ENCODE measurements at regions not wholly inside any gene's neighbourhood (a gene's known extent, or its start where the extent isn't known, plus 50 kb on each side); places are given as distances from the start of the nearest gene placed in this dataset.

DNA sequence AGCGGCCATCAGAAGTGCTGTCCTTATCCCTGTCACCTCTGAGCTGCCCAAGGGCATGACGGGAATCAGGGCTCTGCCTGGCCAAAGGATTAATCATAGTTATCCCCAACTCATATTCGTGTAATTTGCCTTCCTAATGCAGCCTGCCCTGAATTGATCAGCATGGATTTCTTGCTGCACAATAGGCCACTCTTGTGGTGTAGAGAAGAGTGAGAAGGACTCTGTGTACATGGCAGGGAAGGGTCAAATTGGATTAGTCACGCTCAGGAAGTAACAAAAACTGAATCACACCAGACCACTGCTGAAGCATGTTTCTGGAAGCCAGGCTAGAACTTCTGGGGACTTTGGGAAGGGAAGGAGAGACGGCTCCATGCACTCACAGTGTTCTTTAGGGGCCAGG lies 227.0 kb downstream of the BUB3 start:
- TF ChIP-seq, protein P1, sequence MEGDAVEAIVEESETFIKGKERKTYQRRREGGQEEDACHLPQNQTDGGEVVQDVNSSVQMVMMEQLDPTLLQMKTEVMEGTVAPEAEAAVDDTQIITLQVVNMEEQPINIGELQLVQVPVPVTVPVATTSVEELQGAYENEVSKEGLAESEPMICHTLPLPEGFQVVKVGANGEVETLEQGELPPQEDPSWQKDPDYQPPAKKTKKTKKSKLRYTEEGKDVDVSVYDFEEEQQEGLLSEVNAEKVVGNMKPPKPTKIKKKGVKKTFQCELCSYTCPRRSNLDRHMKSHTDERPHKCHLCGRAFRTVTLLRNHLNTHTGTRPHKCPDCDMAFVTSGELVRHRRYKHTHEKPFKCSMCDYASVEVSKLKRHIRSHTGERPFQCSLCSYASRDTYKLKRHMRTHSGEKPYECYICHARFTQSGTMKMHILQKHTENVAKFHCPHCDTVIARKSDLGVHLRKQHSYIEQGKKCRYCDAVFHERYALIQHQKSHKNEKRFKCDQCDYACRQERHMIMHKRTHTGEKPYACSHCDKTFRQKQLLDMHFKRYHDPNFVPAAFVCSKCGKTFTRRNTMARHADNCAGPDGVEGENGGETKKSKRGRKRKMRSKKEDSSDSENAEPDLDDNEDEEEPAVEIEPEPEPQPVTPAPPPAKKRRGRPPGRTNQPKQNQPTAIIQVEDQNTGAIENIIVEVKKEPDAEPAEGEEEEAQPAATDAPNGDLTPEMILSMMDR (optimal IDR thresholded peaks at IDR 0.05 in 1 of 3, IDR thresholded peaks at IDR 0.05 in 1 of 3, conservative IDR thresholded peaks at IDR 0.05 in 1 of 3; ENCODE audit: extremely low read depth in 1 of 3, insufficient read depth in 2 of 3, low read length in 3 of 3) = no peak
- no peak for TF ChIP-seq EZH2 (IDR thresholded peaks at IDR 0.05; ENCODE audit: low read length)
